Transverse colon (tissue), 4 donors: ENCODE measurements at regions not wholly inside any gene's neighbourhood (a gene's known extent, or its start where the extent isn't known, plus 50 kb on each side); places are given as distances from the start of the nearest gene placed in this dataset.

Source experiments
- DNase-seq: peaks from one replicate; pipeline ENCODE4 v3.0.0-alpha.2; 2019
- H3K27ac ChIP-seq, 4 donors: fragments of 200-600 bp; sonication (generic); 2 replicates each; pipeline ENCODE4 v1.5.1; 2016 to 2018; ENCODE audit warnings: inconsistent platforms in 4 of 4
- H3K27me3 ChIP-seq: fragments of 200-600 bp; sonication (generic); 2 replicates; pipeline ENCODE4 v1.5.1; 2017; ENCODE audit warnings: inconsistent platforms
- H3K36me3 ChIP-seq, 4 donors: fragments of 200-600 bp; sonication (generic); 2 replicates each; pipeline ENCODE4 v1.5.1; 2017 to 2019; ENCODE audit warnings: inconsistent platforms in 4 of 4
- H3K4me1 ChIP-seq, 4 donors: fragments of 200-600 bp; sonication (generic); 2 replicates each; pipeline ENCODE4 v1.5.1; 2017 to 2020; ENCODE audit warnings: inconsistent platforms in 4 of 4
- H3K4me3 ChIP-seq, 4 donors: fragments of 200-600 bp; sonication (generic); 1 replicate in 1 of 4; 2 replicates in 3 of 4; pipeline versions ENCODE4 v1.5.1 to v1.6.1; 2017 to 2019; ENCODE audit warnings: inconsistent platforms in 4 of 4
- H3K9me3 ChIP-seq, 2 donors: fragments of 200-600 bp; sonication (generic); 2 replicates each; pipeline ENCODE4 v1.5.1; 2017 to 2019; ENCODE audit warnings: inconsistent platforms in 2 of 2
- CTCF ChIP-seq, 5 experiments: fragments of 200-600 bp in 3 of 5; fragments of 450-650 bp in 2 of 5; sonication (generic) in 3 of 5; IDR thresholded peaks; 1 replicate in 2 of 5; 2 replicates in 3 of 5; pipeline ENCODE4 v1.5.1; 2016 to 2017; ENCODE audit warnings: antibody characterized with exemption in 5 of 5, inconsistent platforms in 3 of 5, mild to moderate bottlenecking in 2 of 5, moderate library complexity in 1 of 5
- EP300 ChIP-seq: sonication (generic); formaldehyde crosslinking; IDR thresholded peaks from one replicate; pipeline ENCODE4 v1.6.1; 2017; ENCODE audit warnings: antibody characterized with exemption, low read depth
- POLR2A ChIP-seq: fragments of 450-650 bp; IDR thresholded peaks from one replicate; pipeline ENCODE4 v1.6.1; 2016; ENCODE audit warnings: antibody characterized with exemption, mild to moderate bottlenecking, moderate library complexity
- POLR2AphosphoS5 ChIP-seq, 3 donors: sonication (generic); formaldehyde crosslinking; IDR thresholded peaks; one replicate each; pipeline ENCODE4 v1.6.1; 2016; ENCODE audit warnings: antibody characterized with exemption in 3 of 3
- WGBS, 2 donors: methylation state at CpG; one replicate each; pipeline ENCODE4 v1.1.5; 2018; ENCODE audit warnings: low coverage in 1 of 2; 5-methylcytosine and 5-hydroxymethylcytosine counted together
- in situ Hi-C, 4 donors: fragments of 200-750 bp; cut with MboI; loops; one replicate each; pipeline versions ENCODE4 v1.15.0 to v1.15.1; 2017; ENCODE audit warnings: low sequenced_read_pairs in 3 of 4, low pct_ligation_motif_present in 1 of 4, low pct_unique_long_range_greater_than_20kb in 1 of 4
- intact Hi-C: fragments of 100-400 bp; cut with DNase I; formaldehyde crosslinking; loops from one replicate; pipeline ENCODE4 v1.15.1; 2023; ENCODE audit warnings: low total_unique reads

GRCh38 chr14:97366400-97366799, 569.2 kb downstream of the VRK1 start:
- in situ Hi-C loops = no loop called here
- WGBS, 2 donors = 48 to 72% methylated on average over 8 to 11 of the region's 11 CpGs
- intact Hi-C loops = no loop called here

DNA sequence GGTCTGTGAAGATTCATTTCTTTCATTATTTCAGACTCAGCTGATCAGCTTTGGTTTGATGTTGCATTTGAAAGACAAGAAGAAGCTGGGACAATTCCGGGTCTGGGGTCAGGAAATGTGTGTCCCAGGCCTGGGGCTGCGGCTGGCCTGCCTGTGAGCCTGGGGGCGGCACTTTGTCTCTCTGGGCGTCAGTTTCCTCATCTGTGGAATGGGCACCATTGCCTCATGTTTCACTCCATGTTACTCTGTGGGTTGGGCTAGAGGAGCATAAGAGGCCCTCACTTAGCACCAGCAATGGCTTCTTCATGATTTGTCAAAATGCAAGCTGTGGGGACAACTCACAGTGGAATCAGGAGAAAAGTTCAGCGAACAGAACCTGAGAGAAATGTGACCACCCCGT, 570.1 kb downstream of the VRK1 start:
- intact Hi-C loops (no loop called here), in situ Hi-C loops (no loop called here)
- Histone ChIP-seq H3K4me3 (no peak overlapping the region), H3K4me1 (no peaks in the 10 kb centered on the region), H3K27me3 (no peaks in the 10 kb centered on the region), H3K36me3 (no peaks in the 10 kb centered on the region), H3K9me3 (no peaks in the 10 kb centered on the region), H3K27ac (no peak overlapping the region)
- DNase-seq = no peak
- 74 to 83% methylated on average over 2 to 6 of the region's 6 CpGs for WGBS, 2 donors
- TF ChIP-seq POLR2A (no peak), POLR2AphosphoS5 (IDR thresholded peaks at IDR 0.05) (no peak), CTCF (IDR thresholded peaks at IDR 0.05) (no peak), EP300 (no peak)

More at GRCh38 chr14:97366400-97366799, 569.2 kb downstream of the VRK1 start:
- Histone ChIP-seq H3K9me3 (no peaks in the 10 kb centered on the region), H3K27ac (no peak overlapping the region), H3K27me3 (no peaks in the 10 kb centered on the region), H3K36me3 (no peaks in the 10 kb centered on the region), H3K4me3 (no peak overlapping the region), H3K4me1 (no peaks in the 10 kb centered on the region)
- no peak for DNase-seq
- TF ChIP-seq CTCF (IDR thresholded peaks at IDR 0.05) (no peak), POLR2AphosphoS5 (IDR thresholded peaks at IDR 0.05) (no peak), EP300 (no peak), POLR2A (no peak)

GRCh38 chr14:97368049-97368448, 570.9 kb downstream of the VRK1 start:
- in situ Hi-C loops (no loop called here), intact Hi-C loops (no loop called here)
- DNase-seq = no peak
- no peaks in the 10 kb centered on the region for H3K9me3 ChIP-seq
- H3K27ac ChIP-seq = no peak overlapping the region
- H3K4me1 ChIP-seq = no peaks in the 10 kb centered on the region
- no peaks in the 10 kb centered on the region for H3K36me3 ChIP-seq
- TF ChIP-seq EP300 (no peak), CTCF (IDR thresholded peaks at IDR 0.05) (no peak), POLR2A (no peak), POLR2AphosphoS5 (IDR thresholded peaks at IDR 0.05) (no peak)
- WGBS, 2 donors = 67 to 100% methylated on average over 1 to 7 of the region's 7 CpGs
- no peak overlapping the region for H3K4me3 ChIP-seq
- no peaks in the 10 kb centered on the region for H3K27me3 ChIP-seq

DNA sequence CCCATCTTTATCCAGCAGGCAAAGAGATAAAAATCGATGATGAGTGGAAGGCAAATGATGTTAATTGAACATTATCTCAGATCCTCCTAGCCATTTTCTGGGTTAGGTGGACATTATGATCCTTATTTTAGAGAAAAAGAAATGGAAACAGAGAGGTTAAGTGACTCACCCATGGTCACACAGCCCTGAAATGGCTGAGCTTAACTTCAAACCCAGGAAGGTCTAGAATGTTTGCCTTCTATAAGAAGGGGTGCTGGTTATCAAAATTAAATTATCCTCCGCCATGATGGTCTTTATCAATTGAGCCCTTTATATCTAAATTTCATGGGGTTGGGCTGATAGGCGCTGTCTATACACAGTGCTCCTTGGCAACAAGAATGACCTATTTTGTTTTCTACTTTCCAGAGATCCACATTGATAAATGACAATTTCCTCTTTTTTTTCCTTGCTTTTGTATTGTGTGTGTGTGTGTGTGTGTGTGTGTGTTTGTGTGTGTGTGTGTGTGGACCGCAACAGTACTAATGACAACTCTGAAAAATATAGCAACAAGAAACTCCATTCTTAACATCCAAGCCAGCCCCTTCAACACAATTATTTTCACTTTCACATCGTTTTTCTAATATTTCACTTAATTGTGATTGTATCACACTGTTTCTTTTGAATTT, 571.9 kb downstream of the VRK1 start:
- no peaks in the 10 kb centered on the region for H3K27me3 ChIP-seq
- WGBS, 2 donors = 63 to 74% methylated on average over 5 of the region's 5 CpGs
- intact Hi-C loops (no loop called here), in situ Hi-C loops (no loop called here)
- H3K9me3 ChIP-seq = no peaks in the 10 kb centered on the region
- H3K4me3 ChIP-seq = no peak overlapping the region
- no peak for DNase-seq
- TF ChIP-seq POLR2A (no peak), POLR2AphosphoS5 (IDR thresholded peaks at IDR 0.05) (no peak), EP300 (no peak), CTCF (IDR thresholded peaks at IDR 0.05) (no peak)
- H3K4me1 ChIP-seq = no peaks in the 10 kb centered on the region
- H3K27ac ChIP-seq = no peak overlapping the region
- H3K36me3 ChIP-seq = no peaks in the 10 kb centered on the region
